Breast epithelium (tissue), 3 donors: ENCODE measurements at regions not wholly inside any gene's neighbourhood (a gene's known extent, or its start where the extent isn't known, plus 50 kb on each side); places are given as distances from the start of the nearest gene placed in this dataset.

ENCODE experiments used
- POLR2A ChIP-seq: fragments of 450-650 bp; IDR thresholded peaks from one replicate; pipeline ENCODE4 v1.6.1; 2016; ENCODE audit warnings: antibody characterized with exemption, mild to moderate bottlenecking, moderate library complexity
- TF ChIP-seq, protein P1 (sequence below), 3 donors: fragments of 450-650 bp; IDR thresholded peaks; one replicate each; pipeline ENCODE4 v1.5.1; 2016 to 2017; ENCODE audit warnings: antibody characterized with exemption in 3 of 3, mild to moderate bottlenecking in 3 of 3, moderate library complexity in 3 of 3

DNA sequence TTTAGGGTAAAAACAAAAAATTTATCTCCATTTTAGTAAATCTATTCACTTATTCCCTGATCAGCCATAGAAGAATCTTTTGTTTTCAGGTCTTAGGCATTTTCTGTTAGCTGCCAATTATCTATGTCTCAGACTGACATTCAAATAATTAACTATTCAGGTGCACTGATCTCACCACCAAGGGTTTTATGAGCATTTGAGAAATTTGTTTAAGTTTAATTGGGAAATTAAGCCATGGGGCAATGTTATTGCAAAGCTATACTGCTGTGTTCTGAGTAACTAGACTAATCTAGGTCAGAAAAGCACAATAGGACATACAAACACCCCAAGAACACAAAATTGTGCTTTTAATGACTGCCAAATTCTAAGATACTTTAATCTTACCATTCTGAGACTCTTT is 210.7 kb upstream of the EDNRB start:
- TF ChIP-seq, protein P1, sequence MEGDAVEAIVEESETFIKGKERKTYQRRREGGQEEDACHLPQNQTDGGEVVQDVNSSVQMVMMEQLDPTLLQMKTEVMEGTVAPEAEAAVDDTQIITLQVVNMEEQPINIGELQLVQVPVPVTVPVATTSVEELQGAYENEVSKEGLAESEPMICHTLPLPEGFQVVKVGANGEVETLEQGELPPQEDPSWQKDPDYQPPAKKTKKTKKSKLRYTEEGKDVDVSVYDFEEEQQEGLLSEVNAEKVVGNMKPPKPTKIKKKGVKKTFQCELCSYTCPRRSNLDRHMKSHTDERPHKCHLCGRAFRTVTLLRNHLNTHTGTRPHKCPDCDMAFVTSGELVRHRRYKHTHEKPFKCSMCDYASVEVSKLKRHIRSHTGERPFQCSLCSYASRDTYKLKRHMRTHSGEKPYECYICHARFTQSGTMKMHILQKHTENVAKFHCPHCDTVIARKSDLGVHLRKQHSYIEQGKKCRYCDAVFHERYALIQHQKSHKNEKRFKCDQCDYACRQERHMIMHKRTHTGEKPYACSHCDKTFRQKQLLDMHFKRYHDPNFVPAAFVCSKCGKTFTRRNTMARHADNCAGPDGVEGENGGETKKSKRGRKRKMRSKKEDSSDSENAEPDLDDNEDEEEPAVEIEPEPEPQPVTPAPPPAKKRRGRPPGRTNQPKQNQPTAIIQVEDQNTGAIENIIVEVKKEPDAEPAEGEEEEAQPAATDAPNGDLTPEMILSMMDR (IDR thresholded peaks at IDR 0.05): no peak
- TF ChIP-seq POLR2A: no peak
